IPS-18c (cell line): ENCODE measurements at regions not wholly inside any gene's neighbourhood (a gene's known extent, or its start where the extent isn't known, plus 50 kb on each side); places are given as distances from the start of the nearest gene placed in this dataset.

Experiments
- H3K4me3 ChIP-seq: 2 replicates; pipeline ENCODE4 v1.7.0; 2013; ENCODE audit warnings: low read depth, mild to moderate bottlenecking, low read length, moderate library complexity; ENCODE audit not compliant: insufficient read depth
- H3K9me3 ChIP-seq: one replicate; pipeline ENCODE4 v1.6.1; 2013; ENCODE audit warnings: mild to moderate bottlenecking, low read length, moderate library complexity; ENCODE audit not compliant: control insufficient read depth, insufficient read depth

GRCh38 chr7:25889765-25890164 is 262.2 kb upstream of the NFE2L3 start:
- H3K9me3 ChIP-seq = no peaks in the 10 kb centered on the region
- H3K4me3 ChIP-seq = no peak overlapping the region

GRCh38 chr7:25891591-25891990 is 260.4 kb upstream of the NFE2L3 start:
- Histone ChIP-seq H3K4me3 (no peak overlapping the region), H3K9me3 (no peaks in the 10 kb centered on the region)

GRCh38 chr7:25893436-25893835 is 258.6 kb upstream of the NFE2L3 start:
- no peak overlapping the region for H3K4me3 ChIP-seq
- H3K9me3 ChIP-seq = no peaks in the 10 kb centered on the region

GRCh38 chr7:25894002-25894901 is 257.7 kb upstream of the NFE2L3 start:
- Histone ChIP-seq H3K4me3 (no peak overlapping the region), H3K9me3 (no peaks in the 10 kb centered on the region)

GRCh38 chr7:25894902-25895791 is 256.9 kb upstream of the NFE2L3 start:
- no peaks in the 10 kb centered on the region for H3K9me3 ChIP-seq
- H3K4me3 ChIP-seq = peak overlapping the region; percentile 61; the same call in 1 of the 2 replicates

- Histone ChIP-seq H3K4me3 (peak overlapping the region; percentile 61; the same call in 1 of the 2 replicates), H3K9me3 (no peaks in the 10 kb centered on the region)
These were observed 256.2 kb upstream of the NFE2L3 start for GRCh38 chr7:25895792-25896171.

GRCh38 chr7:25897261-25897782 is 254.7 kb upstream of the NFE2L3 start:
- Histone ChIP-seq H3K4me3 (no peak overlapping the region), H3K9me3 (no peaks in the 10 kb centered on the region)

GRCh38 chr7:25900245-25900644 is 251.8 kb upstream of the NFE2L3 start:
- H3K9me3 ChIP-seq = no peaks in the 10 kb centered on the region
- H3K4me3 ChIP-seq = no peak overlapping the region

- Histone ChIP-seq H3K9me3 (no peaks in the 10 kb centered on the region), H3K4me3 (no peak overlapping the region)
These were observed 251.1 kb upstream of the NFE2L3 start for GRCh38 chr7:25900877-25901276.

- Histone ChIP-seq H3K9me3 (no peaks in the 10 kb centered on the region), H3K4me3 (no peak overlapping the region)
These were observed 250.3 kb upstream of the NFE2L3 start for GRCh38 chr7:25901658-25902057.

GRCh38 chr7:25906003-25906402 is 246.0 kb upstream of the NFE2L3 start:
- H3K4me3 ChIP-seq = no peak overlapping the region
- no peaks in the 10 kb centered on the region for H3K9me3 ChIP-seq

- no peaks in the 10 kb centered on the region for H3K9me3 ChIP-seq
These were observed 245.2 kb upstream of the NFE2L3 start for GRCh38 chr7:25906760-25907159.

GRCh38 chr7:25907214-25907613 is 244.8 kb upstream of the NFE2L3 start:
- Histone ChIP-seq H3K9me3 (no peaks in the 10 kb centered on the region), H3K4me3 (no peak overlapping the region)

More at GRCh38 chr7:25906760-25907159, 245.2 kb upstream of the NFE2L3 start:
- H3K4me3 ChIP-seq = no peak overlapping the region

GRCh38 chr7:25907731-25908130 is 244.3 kb upstream of the NFE2L3 start:
- H3K9me3 ChIP-seq = no peaks in the 10 kb centered on the region
- no peak overlapping the region for H3K4me3 ChIP-seq

GRCh38 chr7:25908154-25908949 is 243.6 kb upstream of the NFE2L3 start:
- Histone ChIP-seq H3K4me3 (no peak overlapping the region), H3K9me3 (no peaks in the 10 kb centered on the region)

- H3K9me3 ChIP-seq = no peaks in the 10 kb centered on the region
- H3K4me3 ChIP-seq = no peak overlapping the region
These were observed 240.0 kb upstream of the NFE2L3 start for GRCh38 chr7:25911738-25912607.
